Caco-2 (cell line): ENCODE measurements at regions not wholly inside any gene's neighbourhood (a gene's known extent, or its start where the extent isn't known, plus 50 kb on each side); places are given as distances from the start of the nearest gene placed in this dataset.

Experiments used
- BruUV-seq: library from RNA; stranded (reverse); fragments of 400-500 nt; replicated peaks from 2 replicates; lab custom pipeline; 2021; lab: Mats Ljungman, UMichigan
- CTCF ChIA-PET: fragments of 300-600 bp; sonication (Branson Sonifier 250); formaldehyde crosslinking; loops from one replicate; lab custom pipeline; 2022; ENCODE audit warnings: antibody characterized with exemption; lab: Charles Lee
- POLR2A ChIA-PET: fragments of 300-600 bp; sonication (Branson Sonifier 250); formaldehyde crosslinking; loops from one replicate; lab custom pipeline; 2022; ENCODE audit warnings: antibody characterized with exemption; lab: Charles Lee
- DNase-seq, 2 experiments: peaks; one replicate each; pipeline versions ENCODE4 v3.0.0 to v3.0.0-alpha.2; 2020 to 2022
- H3K27me3 ChIP-seq: replicated peaks from 2 replicates; pipeline ENCODE4 v1.6.0; 2011; ENCODE audit warnings: low read length; ENCODE audit not compliant: control insufficient read depth, insufficient read depth
- H3K36me3 ChIP-seq: 2 replicates; pipeline ENCODE4 v1.5.1; 2011; ENCODE audit warnings: low read length; ENCODE audit not compliant: control insufficient read depth, insufficient read depth
- H3K4me1 ChIP-seq: fragments of 250-450 bp; sonication (Bioruptor Pico); 2 replicates; pipeline ENCODE4 v1.5.1; 2020; ENCODE audit warnings: mild to moderate bottlenecking
- H3K4me3 ChIP-seq: 2 replicates; pipeline ENCODE4 v1.5.1; 2011; ENCODE audit warnings: low read depth, mild to moderate bottlenecking, control low read depth, low read length
- H3K9me3 ChIP-seq: fragments of 250-450 bp; sonication (Bioruptor Pico); 2 replicates; pipeline ENCODE4 v1.5.1; 2020; ENCODE audit warnings: mild to moderate bottlenecking, moderate library complexity
- H3K27ac Mint-ChIP-seq: one replicate; pipeline ENCODE4 v1.8.0; 2022; ENCODE audit warnings: mixed read lengths; ENCODE audit not compliant: unreplicated experiment
- H3K27me3 Mint-ChIP-seq: one replicate; pipeline ENCODE4 v1.8.0; 2022; ENCODE audit warnings: mixed read lengths; ENCODE audit not compliant: insufficient read depth, unreplicated experiment
- H3K36me3 Mint-ChIP-seq: one replicate; pipeline ENCODE4 v1.8.0; 2022; ENCODE audit warnings: mild to moderate bottlenecking, mixed read lengths; ENCODE audit not compliant: insufficient read depth, unreplicated experiment
- H3K4me1 Mint-ChIP-seq: one replicate; pipeline ENCODE4 v1.8.0; 2022; ENCODE audit warnings: low read depth, mixed read lengths; ENCODE audit not compliant: unreplicated experiment
- H3K4me3 Mint-ChIP-seq: one replicate; pipeline ENCODE4 v1.8.0; 2022; ENCODE audit warnings: mild to moderate bottlenecking, moderate library complexity, mixed read lengths; ENCODE audit not compliant: unreplicated experiment
- H3K9me3 Mint-ChIP-seq: one replicate; pipeline ENCODE4 v1.8.0; 2022; ENCODE audit warnings: mixed read lengths; ENCODE audit not compliant: unreplicated experiment
- intact Hi-C: fragments of 100-400 bp; cut with micrococcal nuclease; formaldehyde crosslinking; loops from one replicate; pipeline ENCODE4 v1.10.0; 2022; ENCODE audit not compliant: unreplicated experiment
- TF ChIP-seq, protein P1 (sequence below), 2 experiments: fragments of 200-600 bp in 1 of 2; IDR thresholded peaks; 1 replicate in 1 of 2; 2 replicates in 1 of 2; pipeline versions ENCODE4 v1.5.1 to v1.8.0; 2011 to 2022; ENCODE audit warnings: antibody characterized with exemption in 1 of 2, control low read depth in 1 of 2, inconsistent platforms in 1 of 2, low read depth in 1 of 2, low read length in 1 of 2, mild to moderate bottlenecking in 1 of 2, moderate library complexity in 1 of 2; ENCODE audit not compliant: insufficient read depth in 1 of 2, severe bottlenecking in 1 of 2, unreplicated experiment in 1 of 2

DNA sequence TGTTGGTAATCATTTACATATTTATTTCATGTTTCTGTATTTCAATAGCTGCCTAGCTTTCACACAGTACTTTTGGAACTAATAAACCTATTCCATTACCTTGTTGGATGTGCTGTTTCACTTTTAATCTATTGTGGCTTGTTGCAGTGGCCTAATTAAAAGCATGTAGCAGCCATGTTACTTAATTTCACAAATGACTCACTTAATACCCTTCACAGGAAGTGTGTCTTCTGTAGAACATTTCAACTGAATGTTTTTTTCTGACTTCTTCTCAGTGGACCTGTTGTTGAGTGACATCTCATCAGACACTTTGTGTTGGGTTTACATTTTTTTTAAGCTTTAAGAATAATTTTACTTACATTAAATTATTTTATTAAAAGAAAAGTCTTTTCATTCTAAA, 260.5 kb upstream of the THUMPD2 start:
- Mint-ChIP-seq H3K9me3 (no peaks in the 10 kb centered on the region), H3K4me1 (no peaks in the 10 kb centered on the region), H3K27me3 (no peaks in the 10 kb centered on the region), H3K27ac (no peak overlapping the region), H3K36me3 (no peaks in the 10 kb centered on the region), H3K4me3 (no peak overlapping the region)
- TF ChIP-seq, protein P1, sequence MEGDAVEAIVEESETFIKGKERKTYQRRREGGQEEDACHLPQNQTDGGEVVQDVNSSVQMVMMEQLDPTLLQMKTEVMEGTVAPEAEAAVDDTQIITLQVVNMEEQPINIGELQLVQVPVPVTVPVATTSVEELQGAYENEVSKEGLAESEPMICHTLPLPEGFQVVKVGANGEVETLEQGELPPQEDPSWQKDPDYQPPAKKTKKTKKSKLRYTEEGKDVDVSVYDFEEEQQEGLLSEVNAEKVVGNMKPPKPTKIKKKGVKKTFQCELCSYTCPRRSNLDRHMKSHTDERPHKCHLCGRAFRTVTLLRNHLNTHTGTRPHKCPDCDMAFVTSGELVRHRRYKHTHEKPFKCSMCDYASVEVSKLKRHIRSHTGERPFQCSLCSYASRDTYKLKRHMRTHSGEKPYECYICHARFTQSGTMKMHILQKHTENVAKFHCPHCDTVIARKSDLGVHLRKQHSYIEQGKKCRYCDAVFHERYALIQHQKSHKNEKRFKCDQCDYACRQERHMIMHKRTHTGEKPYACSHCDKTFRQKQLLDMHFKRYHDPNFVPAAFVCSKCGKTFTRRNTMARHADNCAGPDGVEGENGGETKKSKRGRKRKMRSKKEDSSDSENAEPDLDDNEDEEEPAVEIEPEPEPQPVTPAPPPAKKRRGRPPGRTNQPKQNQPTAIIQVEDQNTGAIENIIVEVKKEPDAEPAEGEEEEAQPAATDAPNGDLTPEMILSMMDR (IDR thresholded peaks at IDR 0.05; ENCODE audit: insufficient read depth in 1 of 2, low read depth in 1 of 2, low read length in 1 of 2, severe bottlenecking in 1 of 2, unreplicated experiment in 1 of 2) = no peak
- no peak overlapping the region for H3K4me3 ChIP-seq
- H3K4me1 ChIP-seq = no peaks in the 10 kb centered on the region
- H3K9me3 ChIP-seq = no peaks in the 10 kb centered on the region
- no peaks in the 10 kb centered on the region for H3K27me3 ChIP-seq
- intact Hi-C loops = no loop called here
- no peaks in the 10 kb centered on the region for H3K36me3 ChIP-seq
- ChIA-PET POLR2A (no interaction called here), CTCF (no interaction called here)
- DNase-seq = no peak
- no TSS peak for BruUV-seq

GRCh38 chr2:40038646-40039045, 259.6 kb upstream of the THUMPD2 start:
- no peaks in the 10 kb centered on the region for H3K36me3 Mint-ChIP-seq
- no peaks in the 10 kb centered on the region for H3K4me1 ChIP-seq
- intact Hi-C loops = no loop called here
- POLR2A ChIA-PET = no interaction called here
- CTCF ChIA-PET = no interaction called here
- H3K36me3 ChIP-seq = no peaks in the 10 kb centered on the region
- no peaks in the 10 kb centered on the region for H3K9me3 ChIP-seq
- no peak for DNase-seq
- H3K27me3 ChIP-seq = no peaks in the 10 kb centered on the region
- BruUV-seq = no TSS peak
- H3K4me1 Mint-ChIP-seq = no peaks in the 10 kb centered on the region
- no peaks in the 10 kb centered on the region for H3K27me3 Mint-ChIP-seq
- H3K27ac Mint-ChIP-seq = no peak overlapping the region
- H3K9me3 Mint-ChIP-seq = no peaks in the 10 kb centered on the region
- H3K4me3 Mint-ChIP-seq = no peak overlapping the region
- TF ChIP-seq, protein P1 (IDR thresholded peaks at IDR 0.05; ENCODE audit: insufficient read depth in 1 of 2, low read depth in 1 of 2, low read length in 1 of 2, severe bottlenecking in 1 of 2, unreplicated experiment in 1 of 2) = no peak
- H3K4me3 ChIP-seq = no peak overlapping the region

GRCh38 chr2:40037303-40037702, 258.2 kb upstream of the THUMPD2 start:
- no peaks in the 10 kb centered on the region for H3K36me3 Mint-ChIP-seq
- no peak overlapping the region for H3K4me3 ChIP-seq
- H3K36me3 ChIP-seq = no peaks in the 10 kb centered on the region
- no peaks in the 10 kb centered on the region for H3K27me3 ChIP-seq
- H3K4me1 Mint-ChIP-seq = no peaks in the 10 kb centered on the region
- no peaks in the 10 kb centered on the region for H3K27me3 Mint-ChIP-seq
- ChIA-PET POLR2A (no interaction called here), CTCF (no interaction called here)
- H3K9me3 ChIP-seq = no peaks in the 10 kb centered on the region
- no peak for DNase-seq
- H3K27ac Mint-ChIP-seq = no peak overlapping the region
- no peaks in the 10 kb centered on the region for H3K4me1 ChIP-seq
- H3K9me3 Mint-ChIP-seq = no peaks in the 10 kb centered on the region
- BruUV-seq = no TSS peak
- TF ChIP-seq, protein P1 (IDR thresholded peaks at IDR 0.05; ENCODE audit: insufficient read depth in 1 of 2, low read depth in 1 of 2, low read length in 1 of 2, severe bottlenecking in 1 of 2, unreplicated experiment in 1 of 2) = no peak
- no peak overlapping the region for H3K4me3 Mint-ChIP-seq
- intact Hi-C loops = no loop called here
